ENCODE measurements at regions not wholly inside any gene's neighbourhood (a gene's known extent, or its start where the extent isn't known, plus 50 kb on each side); places are given as distances from the start of the nearest gene placed in this dataset.

DNA sequence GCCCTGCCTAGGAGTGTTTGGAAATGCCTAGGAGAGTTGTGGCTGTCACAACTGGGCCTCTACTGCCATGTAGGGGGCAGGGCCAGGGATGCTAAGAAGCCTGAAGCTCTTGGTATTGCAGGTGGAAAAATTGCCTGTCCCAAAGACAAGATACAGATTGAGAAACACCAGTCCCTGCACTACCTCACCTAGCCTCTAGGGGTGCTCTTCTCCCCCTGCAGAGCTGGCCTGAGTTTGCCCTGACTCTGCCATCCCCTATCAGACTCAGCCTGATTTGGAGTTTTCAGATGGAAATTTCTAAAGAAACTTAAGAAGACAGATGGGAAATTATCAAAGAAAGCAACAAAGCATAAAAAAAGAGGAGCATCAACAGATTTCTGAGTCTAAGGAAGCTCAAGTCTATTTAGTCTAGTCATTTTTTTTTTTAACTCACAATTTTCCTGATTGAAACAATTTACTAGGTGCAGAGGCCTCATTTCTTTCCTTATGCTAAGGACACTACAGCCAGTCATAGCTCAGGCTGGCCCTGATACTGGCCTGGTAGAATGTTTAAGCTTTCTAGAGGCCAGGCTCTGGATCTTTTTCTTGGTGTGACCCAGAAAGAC, 61.4 kb upstream of the LRRN2 start:
- TF ChIP-seq CTCF (conservative IDR thresholded peaks at IDR 0.05; ENCODE audit: low read length) (peak; percentile 91), EZH2phosphoT487 (IDR thresholded peaks at IDR 0.05; ENCODE audit: borderline replicate concordance) (no peak)
